Stimulated activated naive CD4-positive, alpha-beta T cell (primary cell): ENCODE measurements at regions not wholly inside any gene's neighbourhood (a gene's known extent, or its start where the extent isn't known, plus 50 kb on each side); places are given as distances from the start of the nearest gene placed in this dataset.

Experiments used
- DNase-seq, 6 experiments: peaks; one replicate each; lab custom pipeline; 2025; lab: John Stamatoyannopoulos, UW

DNA sequence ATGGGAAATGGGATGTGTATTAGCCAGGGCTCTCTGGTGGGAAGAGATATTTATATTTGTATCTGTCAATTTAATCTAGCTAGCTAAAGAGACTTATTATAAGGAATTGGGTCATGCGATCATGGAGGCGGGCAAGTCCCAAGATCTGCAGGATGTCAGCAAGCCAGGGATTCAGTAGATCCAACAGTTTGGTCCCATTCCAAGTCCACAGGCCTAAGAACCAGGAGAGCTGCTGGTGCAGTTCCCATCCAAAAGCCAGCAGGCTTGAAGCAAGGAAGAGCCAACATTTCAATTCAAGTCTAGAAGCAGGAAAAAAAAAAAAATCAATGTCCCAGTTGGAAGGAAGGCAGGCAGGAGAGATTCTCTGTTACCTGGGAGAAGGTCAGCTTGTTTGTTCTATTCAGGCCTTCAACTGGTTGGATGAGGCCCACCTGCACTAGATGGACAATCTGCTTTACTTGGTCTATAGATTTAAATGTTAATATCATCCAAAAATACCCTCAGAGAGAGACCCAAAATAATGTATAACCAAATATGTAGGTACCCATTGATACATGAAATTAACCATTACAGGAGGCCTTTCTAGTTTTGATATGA lies 60.7 kb upstream of the BCAT1 start:
- no peak for DNase-seq

GRCh38 chr12:25005376-25005775 lies 56.5 kb upstream of the BCAT1 start:
- DNase-seq = no peak

- no peak for DNase-seq
Measured at GRCh38 chr12:25004447-25004846, 55.5 kb upstream of the BCAT1 start.

DNA sequence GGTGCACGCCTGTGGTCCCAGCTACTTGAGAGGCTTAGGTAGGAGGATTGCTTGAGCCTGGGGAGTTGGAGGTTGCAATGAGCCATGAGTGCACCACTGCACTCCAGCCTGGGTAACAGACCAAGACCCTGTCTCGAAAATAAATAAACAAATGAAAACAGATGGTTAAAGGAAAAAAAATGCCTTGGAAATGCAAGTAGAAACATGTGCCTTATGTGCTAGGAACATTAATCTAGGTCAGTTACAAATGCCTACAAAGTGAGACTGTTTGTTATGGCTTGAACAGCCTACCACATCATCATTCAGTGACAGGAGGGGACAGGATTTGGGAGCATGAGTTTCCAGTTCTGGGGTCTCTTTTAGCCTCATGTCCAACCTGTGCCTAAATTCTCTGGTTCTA lies 52.4 kb upstream of the BCAT1 start:
- DNase-seq = no peak
